IMR-90 (cell line): ENCODE measurements at regions not wholly inside any gene's neighbourhood (a gene's known extent, or its start where the extent isn't known, plus 50 kb on each side); places are given as distances from the start of the nearest gene placed in this dataset.

Experiments used
- ATAC-seq: fragments of 200-7000 bp; cut with Tn5 transposase; 2 replicates; pipeline ENCODE4 v1.9.1; 2020; ENCODE audit warnings: low read depth, mild to moderate bottlenecking, moderate library complexity
- BruUV-seq: library from RNA; stranded (reverse); fragments of 400-500 nt; replicated peaks from 2 replicates; lab custom pipeline; 2021; lab: Mats Ljungman, UMichigan
- CTCF ChIA-PET: fragments of 300-600 bp; formaldehyde crosslinking; extraction: SDS; loops from one replicate; lab custom pipeline; 2021; ENCODE audit warnings: antibody characterized with exemption; lab: Yijun Ruan, JAX
- POLR2A ChIA-PET: fragments of 300-600 bp; sonication (Branson Sonifier 250); formaldehyde crosslinking; loops from one replicate; lab custom pipeline; 2022; ENCODE audit warnings: antibody characterized with exemption; ENCODE audit not compliant: unreplicated experiment; lab: Charles Lee
- DNase-seq: peaks from one replicate; pipeline ENCODE4 v3.0.0; 2013
- H2AFZ ChIP-seq: replicated peaks from 2 replicates; pipeline ENCODE3; 2013; ENCODE audit warnings: low read length, mild to moderate bottlenecking; ENCODE audit not compliant: poor library complexity
- H2AK5ac ChIP-seq: 2 replicates; pipeline ENCODE4 v1.6.1; 2013; ENCODE audit warnings: low read depth, low read length, inconsistent platforms
- H2AK9ac ChIP-seq: replicated peaks from 2 replicates; pipeline ENCODE3; 2013; ENCODE audit warnings: mild to moderate bottlenecking, low read depth, low read length, moderate library complexity; ENCODE audit not compliant: poor library complexity
- H2BK120ac ChIP-seq: 2 replicates; pipeline ENCODE4 v1.6.1; 2013; ENCODE audit warnings: low read depth, low read length, inconsistent platforms
- H2BK15ac ChIP-seq: 3 replicates; pipeline ENCODE4 v1.6.1; 2013; ENCODE audit warnings: low read depth, low read length, inconsistent platforms
- H2BK20ac ChIP-seq: 2 replicates; pipeline ENCODE4 v1.6.1; 2013; ENCODE audit warnings: low read depth, mild to moderate bottlenecking, inconsistent platforms, low read length, moderate library complexity
- H2BK5ac ChIP-seq: 2 replicates; pipeline ENCODE4 v1.6.1; 2013; ENCODE audit warnings: mild to moderate bottlenecking, low read depth, low read length, inconsistent platforms; ENCODE audit not compliant: poor library complexity, severe bottlenecking
- H3K14ac ChIP-seq: replicated peaks from 2 replicates; pipeline ENCODE4 v1.6.1; 2013; ENCODE audit warnings: low read depth, low read length, inconsistent platforms
- H3K18ac ChIP-seq: 2 replicates; pipeline ENCODE4 v1.6.1; 2013; ENCODE audit warnings: low read depth, low read length, control low read depth
- H3K23ac ChIP-seq: 2 replicates; pipeline ENCODE4 v1.6.1; 2013; ENCODE audit warnings: low read depth, low read length, inconsistent platforms
- H3K27ac ChIP-seq: 2 replicates; pipeline ENCODE4 v1.5.1; 2013; ENCODE audit warnings: mild to moderate bottlenecking, control low read depth, low read length; ENCODE audit not compliant: insufficient read depth
- H3K27me3 ChIP-seq: 2 replicates; pipeline ENCODE4 v1.6.1; 2013; ENCODE audit warnings: low read length; ENCODE audit not compliant: control insufficient read depth, insufficient read depth
- H3K36me3 ChIP-seq: 2 replicates; pipeline ENCODE4 v1.6.1; 2013; ENCODE audit warnings: low read length, mixed read lengths; ENCODE audit not compliant: control insufficient read depth, insufficient read depth
- H3K4ac ChIP-seq: 2 replicates; pipeline ENCODE4 v1.6.1; 2013; ENCODE audit warnings: low read depth, low read length, inconsistent platforms
- H3K4me1 ChIP-seq: 2 replicates; pipeline ENCODE4 v1.6.1; 2013; ENCODE audit warnings: low read length, mixed read lengths; ENCODE audit not compliant: control insufficient read depth, insufficient read depth
- H3K4me2 ChIP-seq: 2 replicates; pipeline ENCODE4 v1.6.1; 2013; ENCODE audit warnings: low read depth, mild to moderate bottlenecking, control low read depth, low read length, moderate library complexity
- H3K4me3 ChIP-seq: 2 replicates; pipeline ENCODE4 v1.5.1; 2013; ENCODE audit warnings: low read depth, mild to moderate bottlenecking, control low read depth, low read length, moderate library complexity; ENCODE audit not compliant: insufficient read depth
- H3K56ac ChIP-seq: 2 replicates; pipeline ENCODE4 v1.6.1; 2013; ENCODE audit warnings: low read length, inconsistent platforms; ENCODE audit not compliant: insufficient read depth; ENCODE audit errors: extremely low read depth
- H3K79me1 ChIP-seq, 2 experiments: 2 replicates each; pipeline ENCODE4 v1.6.1; 2013; ENCODE audit warnings: low read length in 2 of 2, inconsistent platforms in 1 of 2, low read depth in 1 of 2
- H3K9ac ChIP-seq: 2 replicates; pipeline ENCODE4 v1.6.1; 2013; ENCODE audit warnings: low read depth, low read length, control low read depth
- H3K9me1 ChIP-seq: 2 replicates; pipeline ENCODE4 v1.6.1; 2013; ENCODE audit warnings: low read length, inconsistent platforms; ENCODE audit not compliant: insufficient read depth
- H3K9me3 ChIP-seq: 2 replicates; pipeline ENCODE4 v1.6.1; 2013; ENCODE audit warnings: low read length; ENCODE audit not compliant: control insufficient read depth, insufficient read depth
- H4K20me1 ChIP-seq: 2 replicates; pipeline ENCODE4 v1.6.1; 2013; ENCODE audit warnings: low read length, inconsistent platforms; ENCODE audit not compliant: insufficient read depth
- H4K5ac ChIP-seq: 2 replicates; pipeline ENCODE4 v1.6.1; 2013; ENCODE audit warnings: mild to moderate bottlenecking, low read depth, low read length, control low read depth
- H4K8ac ChIP-seq, 2 experiments: 2 replicates each; pipeline ENCODE4 v1.6.1; 2013; ENCODE audit warnings: low read depth in 2 of 2, low read length in 2 of 2, control low read depth in 1 of 2, inconsistent platforms in 1 of 2
- H4K91ac ChIP-seq: 2 replicates; pipeline ENCODE4 v1.6.1; 2013; ENCODE audit warnings: low read depth, low read length, inconsistent platforms; ENCODE audit not compliant: insufficient read depth
- BHLHE40 ChIP-seq: fragments of 150-350 bp; IDR thresholded peaks from 2 replicates; pipeline ENCODE4 v1.6.1; 2016; ENCODE audit warnings: mild to moderate bottlenecking, low read depth, low read length
- MAFK ChIP-seq: IDR thresholded peaks from 2 replicates; pipeline ENCODE4 v1.6.1; 2012; ENCODE audit warnings: low read depth, low read length, improper control_type of control experiment
- WGBS, 2 experiments: methylation state at CpG; one replicate each; pipeline versions ENCODE4 v1.1.5 to v1.1.7; 2013; ENCODE audit warnings: missing lambda C conversion rate in 2 of 2; ENCODE audit not compliant: insufficient read length in 1 of 2; ENCODE audit errors: extremely low coverage in 2 of 2; 5-methylcytosine and 5-hydroxymethylcytosine counted together
- dilution Hi-C: fragments of 300-500 bp; cut with HindIII; formaldehyde crosslinking; loops from one replicate; pipeline ENCODE4 v1.14.3; 2018; ENCODE audit warnings: low sequenced_read_pairs; ENCODE audit not compliant: unreplicated experiment
- in situ Hi-C: fragments of 300-500 bp; cut with MboI; formaldehyde crosslinking; loops from 3 replicates; pipeline ENCODE4 v1.14.3; 2019; ENCODE audit warnings: low sequenced_read_pairs, inconsistent platforms, mixed read lengths
- intact Hi-C: fragments of 100-400 bp; cut with micrococcal nuclease; formaldehyde crosslinking; loops from 2 replicates; pipeline ENCODE4 v1.10.0; 2022

DNA sequence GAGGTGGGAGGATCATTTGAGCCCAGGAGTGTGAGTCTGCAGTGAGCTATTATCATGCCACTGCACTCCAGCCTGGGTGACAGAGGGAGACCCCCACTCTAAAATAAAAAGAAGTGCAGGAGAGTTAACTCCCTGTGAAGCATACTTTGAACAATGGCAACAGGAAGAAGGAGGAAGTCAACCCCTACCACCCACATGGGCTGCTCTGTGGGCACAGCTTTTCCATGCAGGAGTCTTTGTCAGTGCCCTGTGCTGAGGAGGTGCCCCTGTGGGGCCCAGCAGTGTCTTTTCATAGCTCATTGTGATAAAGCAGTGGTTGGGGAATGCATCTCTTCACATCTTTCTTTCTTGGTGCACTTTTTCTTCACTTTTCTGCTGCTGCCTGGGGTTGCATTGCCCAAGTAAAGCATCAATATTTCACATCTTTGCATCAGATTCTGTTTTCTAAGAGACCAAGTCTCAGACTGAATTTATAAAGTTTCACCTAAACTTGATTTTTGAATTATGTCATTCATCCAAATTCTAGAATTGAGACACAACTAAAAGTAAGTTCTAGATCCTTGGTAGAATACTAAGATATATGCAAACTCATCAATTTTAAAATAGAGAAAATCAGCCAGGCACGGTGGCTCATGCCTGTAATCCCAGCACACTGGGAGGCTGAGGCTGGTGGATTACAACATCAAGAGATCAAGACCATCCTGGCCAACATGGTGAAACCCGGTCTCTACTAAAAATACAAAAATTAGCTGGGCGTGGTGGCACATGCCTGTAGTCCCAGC, 316.6 kb downstream of the DNAH5 start:
- H2AFZ ChIP-seq: no peak overlapping the region
- WGBS, 2 experiments: no CpG with 5 or more reads among the region's 3 CpGs
- no peak overlapping the region for H2AK9ac ChIP-seq
- no peak overlapping the region for H4K5ac ChIP-seq
- H2BK120ac ChIP-seq: no peak overlapping the region
- H3K79me1 ChIP-seq: no peaks in the 10 kb centered on the region
- no peak overlapping the region for H3K27ac ChIP-seq
- in situ Hi-C loops: no loop called here
- intact Hi-C loops: no loop called here
- H3K18ac ChIP-seq: no peak overlapping the region
- CTCF ChIA-PET: no interaction called here
- H3K56ac ChIP-seq: no peak overlapping the region
- DNase-seq: no peak
- H3K23ac ChIP-seq: no peak overlapping the region
- dilution Hi-C loops: no loop called here
- H3K9me1 ChIP-seq: no peaks in the 10 kb centered on the region
- no peak overlapping the region for H3K4me3 ChIP-seq
- H3K9ac ChIP-seq: no peak overlapping the region
- no peak overlapping the region for H2BK5ac ChIP-seq
- H4K20me1 ChIP-seq: no peaks in the 10 kb centered on the region
- no peak overlapping the region for H3K14ac ChIP-seq
- POLR2A ChIA-PET: no interaction called here
- H4K91ac ChIP-seq: no peak overlapping the region
- TF ChIP-seq MAFK: peak; percentile 82
- TF ChIP-seq BHLHE40: no peak
- no peak overlapping the region for H3K4me2 ChIP-seq
- H3K4ac ChIP-seq: no peak overlapping the region
- no peaks in the 10 kb centered on the region for H3K9me3 ChIP-seq
- BruUV-seq: no TSS peak
- no peak for ATAC-seq
- H2AK5ac ChIP-seq: no peak overlapping the region
- no peaks in the 10 kb centered on the region for H3K4me1 ChIP-seq
- no peaks in the 10 kb centered on the region for H3K36me3 ChIP-seq
- no peak overlapping the region for H2BK15ac ChIP-seq
- no peak overlapping the region for H4K8ac ChIP-seq
- 0 out of 2 replicates have a peak, but pooled peaks cover 2% of the 10 kb centered on the region for H3K27me3 ChIP-seq
- no peak overlapping the region for H2BK20ac ChIP-seq
